GM10248 (cell line): ENCODE measurements at regions not wholly inside any gene's neighbourhood (a gene's known extent, or its start where the extent isn't known, plus 50 kb on each side); places are given as distances from the start of the nearest gene placed in this dataset.

Experiments
- CTCF ChIA-PET: fragments of 300-600 bp; sonication (Branson Sonifier 250); formaldehyde crosslinking; extraction: SDS; loops from one replicate; lab custom pipeline; 2021; ENCODE audit warnings: antibody characterized with exemption; lab: Yijun Ruan, JAX
- POLR2A ChIA-PET: fragments of 350-650 bp; sonication (Branson Sonifier 250); formaldehyde crosslinking; extraction: SDS; loops from one replicate; lab custom pipeline; 2020; ENCODE audit warnings: antibody characterized with exemption; lab: Yijun Ruan, JAX
- DNase-seq: peaks from one replicate; pipeline ENCODE4 v3.0.0; 2012; ENCODE audit errors: extremely low spot score
- CTCF ChIP-seq: IDR thresholded peaks from 2 replicates; pipeline ENCODE4 v1.5.1; 2012; ENCODE audit warnings: mild to moderate bottlenecking, low read depth; ENCODE audit errors: extremely low read depth, missing control alignments, control extremely low read depth

GRCh38 chr2:226531061-226531810 is 268.4 kb downstream of the IRS1 start:
- ChIA-PET CTCF (no interaction called here), POLR2A (no interaction called here)

DNA sequence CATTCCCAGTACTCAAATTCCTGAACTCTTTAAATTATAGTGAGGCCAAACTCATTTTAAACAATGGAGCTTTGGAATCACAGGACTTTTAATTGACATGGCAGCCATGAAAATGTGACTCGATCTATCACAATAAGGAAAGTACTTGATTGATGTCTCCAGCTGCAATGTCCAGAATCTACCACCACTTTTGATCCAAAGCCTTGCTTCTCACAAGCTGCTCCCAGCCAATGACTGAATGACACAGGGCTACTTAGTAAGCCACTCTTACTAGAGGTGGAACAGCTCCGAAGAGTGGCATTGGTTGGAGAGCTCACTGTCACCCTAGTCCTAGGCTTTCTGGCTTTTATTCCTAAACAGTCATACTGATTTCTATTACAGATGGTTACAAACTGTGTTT is 270.1 kb downstream of the IRS1 start:
- no peak for TF ChIP-seq CTCF
- POLR2A ChIA-PET = no interaction called here
- no peak for DNase-seq
- CTCF ChIA-PET = no interaction called here

More at GRCh38 chr2:226531061-226531810, 268.4 kb downstream of the IRS1 start:
- DNase-seq = no peak
- TF ChIP-seq CTCF = no peak

- POLR2A ChIA-PET = no interaction called here
- no peak for TF ChIP-seq CTCF
- DNase-seq = no peak
- CTCF ChIA-PET = interaction anchor here (1.2 kb wide), 1 partner anchor 9 kb away, joined by 3 read pairs; no protein-coding TSS in a partner anchor
These were observed 272.9 kb downstream of the IRS1 start for GRCh38 chr2:226526716-226527115.

- ChIA-PET CTCF (no interaction called here), POLR2A (no interaction called here)
- no peak for TF ChIP-seq CTCF
- DNase-seq = no peak
These were observed 275.2 kb downstream of the IRS1 start for GRCh38 chr2:226524381-226524843.

DNA sequence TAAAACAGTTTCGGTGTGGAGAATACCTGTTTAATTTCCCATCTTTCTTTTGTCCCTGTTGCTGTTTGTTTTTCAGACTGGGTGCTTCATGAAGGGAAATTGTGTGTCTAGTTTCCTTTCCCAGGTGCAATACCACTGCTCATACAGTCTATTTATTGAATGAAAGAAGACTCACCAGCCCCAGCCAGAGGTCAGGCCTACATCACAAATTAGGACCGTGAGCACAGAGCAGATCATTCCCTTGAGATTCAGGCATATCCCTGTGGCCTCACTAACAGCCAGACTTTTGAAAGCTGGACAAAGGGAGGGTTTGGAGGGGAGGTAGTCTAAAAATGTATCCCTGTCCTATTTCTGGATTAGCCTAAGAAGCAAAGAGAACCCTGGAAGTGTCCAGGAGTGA is 278.9 kb downstream of the IRS1 start:
- CTCF ChIA-PET = no interaction called here
- POLR2A ChIA-PET = no interaction called here
- TF ChIP-seq CTCF = no peak

GRCh38 chr2:226515344-226516055 is 284.1 kb downstream of the IRS1 start:
- ChIA-PET CTCF (no interaction called here), POLR2A (no interaction called here)
- no peak for DNase-seq
- no peak for TF ChIP-seq CTCF

More for the DNA sequence above, 278.9 kb downstream of the IRS1 start:
- DNase-seq = no peak
